Right lobe of liver (tissue), 6 donors: ENCODE measurements at regions not wholly inside any gene's neighbourhood (a gene's known extent, or its start where the extent isn't known, plus 50 kb on each side); places are given as distances from the start of the nearest gene placed in this dataset.
A peak's percentile ranks its signal among the peaks of the same experiment; 100 is the strongest.

Source experiments
- ATAC-seq, 4 donors: fragments of 200-7000 bp; cut with Tn5 transposase; one replicate each; pipeline ENCODE4 v1.9.1; 2020; ENCODE audit warnings: mild to moderate bottlenecking in 4 of 4, moderate library complexity in 4 of 4
- DNase-seq, 3 donors: peaks; one replicate each; pipeline ENCODE4 v3.0.0-alpha.2; 2020
- H3K27ac ChIP-seq, 3 donors: fragments of 200-600 bp; one replicate each; pipeline ENCODE4 v1.8.0; 2022
- H3K27me3 ChIP-seq, 2 donors: fragments of 200-600 bp; one replicate each; pipeline ENCODE4 v1.8.0; 2022
- H3K36me3 ChIP-seq, 4 donors: fragments of 200-600 bp; sonication (generic) in 1 of 4; one replicate each; pipeline versions ENCODE4 v1.5.1 to v1.8.0; 2017 to 2022; ENCODE audit warnings: control low read depth in 1 of 4
- H3K4me1 ChIP-seq, 4 donors: fragments of 200-600 bp; sonication (generic) in 1 of 4; one replicate each; pipeline versions ENCODE4 v1.5.1 to v1.8.0; 2017 to 2022; ENCODE audit warnings: control low read depth in 1 of 4
- H3K4me3 ChIP-seq, 3 donors: fragments of 200-600 bp; one replicate each; pipeline ENCODE4 v1.8.0; 2022
- H3K9me3 ChIP-seq, 4 donors: fragments of 200-600 bp; sonication (generic) in 1 of 4; one replicate each; pipeline versions ENCODE4 v1.5.1 to v1.8.0; 2017 to 2022; ENCODE audit warnings: control low read depth in 1 of 4
- CTCF ChIP-seq, 4 donors: fragments of 200-600 bp in 3 of 4; fragments of 450-650 bp in 1 of 4; IDR thresholded peaks; one replicate each; pipeline versions ENCODE4 v1.5.1 to v1.8.0; 2016 to 2022; ENCODE audit warnings: antibody characterized with exemption in 4 of 4, mild to moderate bottlenecking in 2 of 4
- POLR2A ChIP-seq: fragments of 450-650 bp; IDR thresholded peaks from one replicate; pipeline ENCODE4 v1.6.1; 2017; ENCODE audit warnings: antibody characterized with exemption, mild to moderate bottlenecking
- WGBS: methylation state at CpG from one replicate; pipeline ENCODE4 v1.1.6; 2018; ENCODE audit warnings: low coverage, low lambda C conversion rate; ENCODE audit not compliant: insufficient coverage; ENCODE audit errors: missing lambda C conversion rate; 5-methylcytosine and 5-hydroxymethylcytosine counted together
- intact Hi-C, 2 donors: fragments of 100-400 bp; cut with DNase I; formaldehyde crosslinking; loops; one replicate each; pipeline versions ENCODE4 v1.11.2 to v1.14.1; 2022
- donor health status: DM: no; HTN: yes; CAD: no.
- donor health status: DM: no; HTN: no; CAD: no.
- donor health status: DM: no; HTN: no; CAD: no.
- donor health status: DM: no; HTN: yes; CAD: no.
- donor health status: DM: no; HTN: yes; CAD: no.

- no peaks in the 10 kb centered on the region for H3K27me3 ChIP-seq
- no peaks in the 10 kb centered on the region for H3K4me1 ChIP-seq
- no peak overlapping the region for H3K4me3 ChIP-seq
- TF ChIP-seq POLR2A, result no peak
- TF ChIP-seq CTCF (IDR thresholded peaks at IDR 0.05), result no peak
- no peak for DNase-seq
- intact Hi-C loops, result no loop called here
- no peaks in the 10 kb centered on the region for H3K36me3 ChIP-seq
- no peaks in the 10 kb centered on the region for H3K9me3 ChIP-seq
- WGBS, result 78% methylated on average over 3 of the region's 3 CpGs
- no peak for ATAC-seq
- no peak overlapping the region for H3K27ac ChIP-seq
These were observed 85.4 kb upstream of the MEGF10 start for GRCh38 chr5:127205147-127205546.

- intact Hi-C loops, result no loop called here
These were observed 84.1 kb upstream of the MEGF10 start for GRCh38 chr5:127206320-127207113.

GRCh38 chr5:127210042-127210441 is 80.6 kb upstream of the MEGF10 start:
- TF ChIP-seq POLR2A, result no peak
- TF ChIP-seq CTCF (IDR thresholded peaks at IDR 0.05), result no peak
- DNase-seq, result no peak
- Histone ChIP-seq H3K36me3 (no peaks in the 10 kb centered on the region), H3K9me3 (no peaks in the 10 kb centered on the region), H3K27me3 (no peaks in the 10 kb centered on the region), H3K27ac (no peak overlapping the region), H3K4me1 (no peaks in the 10 kb centered on the region), H3K4me3 (no peak overlapping the region)
- ATAC-seq, result no peak
- intact Hi-C loops, result no loop called here
- 39% methylated on average over 2 of the region's 2 CpGs for WGBS

More at GRCh38 chr5:127206320-127207113, 84.1 kb upstream of the MEGF10 start:
- Histone ChIP-seq H3K4me1 (no peaks in the 10 kb centered on the region), H3K9me3 (no peaks in the 10 kb centered on the region), H3K36me3 (no peaks in the 10 kb centered on the region), H3K27me3 (no peaks in the 10 kb centered on the region), H3K27ac (no peak overlapping the region), H3K4me3 (no peak overlapping the region)
- TF ChIP-seq POLR2A, result no peak
- no peak for TF ChIP-seq CTCF (IDR thresholded peaks at IDR 0.05)
- DNase-seq (no peak), ATAC-seq (peak in 2 of 4 donors; percentile 55 to 74)
- 44% methylated on average over 4 of the region's 4 CpGs for WGBS

- no peaks in the 10 kb centered on the region for H3K36me3 ChIP-seq
- no peak for TF ChIP-seq POLR2A
- no peak for TF ChIP-seq CTCF (IDR thresholded peaks at IDR 0.05)
- DNase-seq (no peak), ATAC-seq (no peak)
- H3K27me3 ChIP-seq, result no peaks in the 10 kb centered on the region
- H3K4me3 ChIP-seq, result no peak overlapping the region
- 82% methylated on average over 2 of the region's 2 CpGs for WGBS
- H3K27ac ChIP-seq, result no peak overlapping the region
- H3K4me1 ChIP-seq, result no peaks in the 10 kb centered on the region
- intact Hi-C loops, result no loop called here
- no peaks in the 10 kb centered on the region for H3K9me3 ChIP-seq
These were observed 77.4 kb upstream of the MEGF10 start for GRCh38 chr5:127213231-127213630.
